D341Med (cell line): ENCODE measurements at regions not wholly inside any gene's neighbourhood (a gene's known extent, or its start where the extent isn't known, plus 50 kb on each side); places are given as distances from the start of the nearest gene placed in this dataset.
"Not testable (repeated sequence)": the region's sequence is repeated elsewhere in the genome, so short reads cannot be mapped to it uniquely, and the experiment has no call there.

ENCODE experiments used
- DNase-seq: peaks from one replicate; pipeline ENCODE4 v3.0.0; 2012; ENCODE audit warnings: low spot score

- not testable (repeated sequence) for DNase-seq
These were observed 126.0 kb downstream of the SHANK2 start for GRCh38 chr11:71126401-71126800.

GRCh38 chr11:71125150-71125549 is 127.2 kb downstream of the SHANK2 start:
- DNase-seq = no peak

- no peak for DNase-seq
These were observed 128.2 kb downstream of the SHANK2 start for GRCh38 chr11:71124127-71124526.

- no peak for DNase-seq
These were observed 131.9 kb downstream of the SHANK2 start for GRCh38 chr11:71120471-71120896.

- DNase-seq = no peak
These were observed 132.6 kb downstream of the SHANK2 start for GRCh38 chr11:71119656-71120269.

GRCh38 chr11:71118671-71119250 is 133.6 kb downstream of the SHANK2 start:
- DNase-seq = no peak

- DNase-seq = no peak
These were observed 135.1 kb downstream of the SHANK2 start for GRCh38 chr11:71117311-71117710.

- DNase-seq = no peak
These were observed 135.7 kb downstream of the SHANK2 start for GRCh38 chr11:71116693-71117040.

- no peak for DNase-seq
These were observed 136.3 kb downstream of the SHANK2 start for GRCh38 chr11:71115770-71116692.

- no peak for DNase-seq
These were observed 138.1 kb downstream of the SHANK2 start for GRCh38 chr11:71114124-71114851.

- DNase-seq = no peak
These were observed 139.4 kb downstream of the SHANK2 start for GRCh38 chr11:71112990-71113389.

- no peak for DNase-seq
These were observed 139.9 kb downstream of the SHANK2 start for GRCh38 chr11:71112454-71112853.

GRCh38 chr11:71109586-71109985 is 142.8 kb downstream of the SHANK2 start:
- DNase-seq = no peak

- no peak for DNase-seq
These were observed 143.2 kb downstream of the SHANK2 start for GRCh38 chr11:71109186-71109585.

- DNase-seq = no peak
These were observed 144.1 kb downstream of the SHANK2 start for GRCh38 chr11:71108013-71108865.

- no peak for DNase-seq
These were observed 145.7 kb downstream of the SHANK2 start for GRCh38 chr11:71106671-71107070.

GRCh38 chr11:71103266-71103665 is 149.1 kb downstream of the SHANK2 start:
- no peak for DNase-seq

- no peak for DNase-seq
These were observed 150.0 kb downstream of the SHANK2 start for GRCh38 chr11:71102251-71102995.

GRCh38 chr11:71101606-71102005 is 150.8 kb downstream of the SHANK2 start:
- DNase-seq = no peak

- no peak for DNase-seq
These were observed 151.3 kb downstream of the SHANK2 start for GRCh38 chr11:71101046-71101445.

- DNase-seq = no peak
These were observed 153.6 kb downstream of the SHANK2 start for GRCh38 chr11:71098776-71099175.
